ENCODE measurements at regions not wholly inside any gene's neighbourhood (a gene's known extent, or its start where the extent isn't known, plus 50 kb on each side); places are given as distances from the start of the nearest gene placed in this dataset.
"Not testable (repeated sequence)": the region's sequence is repeated elsewhere in the genome, so short reads cannot be mapped to it uniquely, and the experiment has no call there.

DNA sequence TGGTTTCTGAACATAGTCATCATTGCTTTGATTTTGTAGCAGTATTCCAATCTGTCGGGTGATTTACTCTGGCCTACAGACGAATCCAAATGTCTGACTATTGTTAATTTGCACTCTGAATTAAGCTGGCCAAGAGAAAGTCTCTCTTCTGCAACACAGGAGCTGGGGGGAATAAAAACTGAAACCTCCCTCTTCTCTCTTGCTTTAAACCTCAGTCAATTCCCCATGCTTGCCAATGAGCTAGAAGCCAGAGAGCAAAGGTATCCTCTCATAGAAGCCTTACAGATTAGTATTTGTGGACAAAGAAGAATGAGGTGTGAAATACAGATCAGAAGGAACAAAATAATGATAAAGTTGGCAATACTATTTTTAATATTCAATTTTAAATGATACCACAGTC, 353.9 kb upstream of the CDH10 start:
- TF ChIP-seq, protein P1, sequence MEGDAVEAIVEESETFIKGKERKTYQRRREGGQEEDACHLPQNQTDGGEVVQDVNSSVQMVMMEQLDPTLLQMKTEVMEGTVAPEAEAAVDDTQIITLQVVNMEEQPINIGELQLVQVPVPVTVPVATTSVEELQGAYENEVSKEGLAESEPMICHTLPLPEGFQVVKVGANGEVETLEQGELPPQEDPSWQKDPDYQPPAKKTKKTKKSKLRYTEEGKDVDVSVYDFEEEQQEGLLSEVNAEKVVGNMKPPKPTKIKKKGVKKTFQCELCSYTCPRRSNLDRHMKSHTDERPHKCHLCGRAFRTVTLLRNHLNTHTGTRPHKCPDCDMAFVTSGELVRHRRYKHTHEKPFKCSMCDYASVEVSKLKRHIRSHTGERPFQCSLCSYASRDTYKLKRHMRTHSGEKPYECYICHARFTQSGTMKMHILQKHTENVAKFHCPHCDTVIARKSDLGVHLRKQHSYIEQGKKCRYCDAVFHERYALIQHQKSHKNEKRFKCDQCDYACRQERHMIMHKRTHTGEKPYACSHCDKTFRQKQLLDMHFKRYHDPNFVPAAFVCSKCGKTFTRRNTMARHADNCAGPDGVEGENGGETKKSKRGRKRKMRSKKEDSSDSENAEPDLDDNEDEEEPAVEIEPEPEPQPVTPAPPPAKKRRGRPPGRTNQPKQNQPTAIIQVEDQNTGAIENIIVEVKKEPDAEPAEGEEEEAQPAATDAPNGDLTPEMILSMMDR (IDR thresholded peaks at IDR 0.05; ENCODE audit: insufficient read depth, low read depth, low read length, missing control alignments) = no peak
- DNase-seq (ENCODE audit: low read depth) = no peak
- H3K4me3 ChIP-seq (ENCODE audit: low read depth, low read length) = no peak overlapping the region

DNA sequence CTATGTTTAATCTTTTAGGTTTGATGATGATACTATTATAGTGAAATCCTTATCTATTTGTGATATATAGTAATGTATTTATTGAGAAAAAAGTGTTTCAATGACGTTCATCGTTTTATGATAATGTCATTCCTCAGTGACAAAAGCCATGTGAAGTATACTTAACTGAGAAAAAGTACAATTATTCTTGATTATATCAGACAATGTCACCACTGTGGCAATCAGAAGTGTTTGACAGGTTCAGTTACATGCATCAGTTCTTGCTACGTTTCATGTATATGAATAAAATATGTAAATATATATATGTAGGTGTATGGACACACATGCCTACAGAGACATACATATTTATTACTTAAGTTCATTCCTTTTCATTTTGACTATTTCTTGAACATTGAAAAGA, 341.5 kb upstream of the CDH10 start:
- no peak overlapping the region for H3K4me3 ChIP-seq (ENCODE audit: low read depth, low read length)
- no peak for DNase-seq (ENCODE audit: low read depth)
- TF ChIP-seq, protein P1 (IDR thresholded peaks at IDR 0.05; ENCODE audit: insufficient read depth, low read depth, low read length, missing control alignments) = no peak

DNA sequence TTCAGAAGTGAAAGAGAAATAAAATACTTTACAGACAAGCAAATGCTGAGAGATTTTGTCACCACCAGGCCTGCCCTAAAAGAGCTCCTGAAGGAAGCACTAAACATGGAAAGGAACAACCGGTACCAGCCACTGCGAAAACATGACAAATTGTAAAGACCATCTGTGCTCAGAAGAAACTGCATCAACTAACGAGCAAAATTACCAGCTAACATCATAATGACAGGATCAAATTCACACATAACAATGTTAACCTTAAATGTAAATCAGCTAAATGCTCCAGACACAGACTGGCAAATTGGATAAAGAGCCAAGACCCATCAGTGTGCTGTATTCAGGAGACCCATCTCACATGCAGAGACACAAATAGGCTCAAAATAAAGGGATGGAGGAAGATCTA, 333.8 kb upstream of the CDH10 start:
- not testable (repeated sequence) for DNase-seq (ENCODE audit: low read depth); H3K4me3 ChIP-seq (ENCODE audit: low read depth, low read length)

DNA sequence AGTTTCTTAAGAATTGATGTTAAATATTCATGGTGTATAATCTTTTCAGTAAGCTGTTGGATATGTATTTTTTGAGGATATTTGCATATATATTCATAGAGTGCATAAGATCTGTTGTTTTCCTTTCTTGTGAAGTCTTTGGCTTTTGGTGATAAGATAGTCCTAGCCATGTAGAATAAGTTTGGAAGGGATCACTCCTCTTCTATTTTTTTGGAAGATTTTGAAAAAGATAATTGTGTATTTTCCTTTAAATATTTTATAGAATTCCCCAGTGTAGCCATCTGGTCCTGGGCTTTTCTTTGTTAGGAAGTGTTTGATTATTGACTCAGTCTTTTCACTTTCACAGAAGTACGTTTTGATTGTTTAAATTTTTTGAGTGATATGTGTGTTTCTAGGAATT, 318.8 kb upstream of the CDH10 start:
- no peak overlapping the region for H3K4me3 ChIP-seq (ENCODE audit: low read depth, low read length)
- TF ChIP-seq, protein P1 (IDR thresholded peaks at IDR 0.05; ENCODE audit: insufficient read depth, low read depth, low read length, missing control alignments) = no peak
- no peak for DNase-seq (ENCODE audit: low read depth)

DNA sequence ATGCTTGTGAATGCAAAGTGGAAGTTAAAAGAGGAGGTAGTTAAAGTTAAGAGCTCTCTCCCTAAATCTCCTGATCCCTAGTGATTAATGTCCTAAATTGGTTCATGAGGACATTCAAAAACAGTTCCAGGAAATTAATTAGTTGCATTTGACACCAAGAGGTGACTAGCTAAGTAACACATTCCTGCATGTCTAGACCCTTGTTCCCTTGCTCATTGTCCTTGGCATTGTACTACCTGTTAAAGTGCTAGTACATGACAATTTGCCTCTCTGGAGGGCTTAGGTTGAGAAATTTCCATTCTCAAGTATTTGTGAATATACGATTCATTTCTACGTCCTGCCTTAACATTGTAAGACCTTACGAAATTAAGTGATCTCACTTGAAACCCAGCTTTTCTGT, 278.6 kb upstream of the CDH10 start:
- no peak for DNase-seq (ENCODE audit: low read depth)
- no peak overlapping the region for H3K4me3 ChIP-seq (ENCODE audit: low read depth, low read length)
- TF ChIP-seq, protein P1 (IDR thresholded peaks at IDR 0.05; ENCODE audit: insufficient read depth, low read depth, low read length, missing control alignments) = no peak

DNA sequence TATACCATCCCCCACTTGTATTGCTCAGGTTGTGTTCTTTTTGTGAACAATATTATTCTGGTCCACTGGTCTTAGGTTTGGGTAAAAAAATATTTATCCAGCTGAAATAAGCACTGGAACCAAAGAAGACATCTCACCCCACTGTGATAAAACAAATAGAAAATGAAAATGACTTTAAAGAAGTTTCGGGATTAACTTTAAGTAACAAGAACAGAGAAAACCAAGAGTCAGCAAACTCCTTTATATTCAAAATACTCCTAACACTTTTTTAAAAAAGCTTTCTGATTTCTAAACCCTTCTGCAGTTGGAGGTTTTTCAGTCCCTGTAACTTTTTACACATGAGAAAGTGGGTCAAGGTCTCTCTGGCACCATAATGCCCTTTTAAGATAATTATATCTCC, 273.9 kb upstream of the CDH10 start:
- TF ChIP-seq, protein P1 (IDR thresholded peaks at IDR 0.05; ENCODE audit: insufficient read depth, low read depth, low read length, missing control alignments) = no peak
- H3K4me3 ChIP-seq (ENCODE audit: low read depth, low read length) = no peak overlapping the region
- no peak for DNase-seq (ENCODE audit: low read depth)

DNA sequence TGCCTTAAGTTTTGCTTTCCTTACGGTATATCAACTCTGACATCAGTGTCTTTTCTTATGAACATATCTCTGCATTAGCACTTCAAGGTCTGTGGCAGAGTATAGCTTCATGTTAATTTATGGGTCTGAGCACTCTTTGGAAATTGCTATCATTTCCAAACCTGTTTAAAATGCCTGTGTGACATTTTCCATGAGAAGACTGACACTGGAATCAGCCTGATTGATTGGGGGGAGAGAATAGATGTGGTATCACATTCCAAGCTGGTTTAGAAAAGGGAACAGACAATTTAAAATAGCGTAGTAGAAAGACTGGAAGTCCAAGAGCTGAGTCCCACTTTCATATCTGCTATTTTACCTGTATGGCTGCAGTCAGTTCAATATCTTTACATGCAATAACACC, 272.1 kb upstream of the CDH10 start:
- TF ChIP-seq, protein P1 (IDR thresholded peaks at IDR 0.05; ENCODE audit: insufficient read depth, low read depth, low read length, missing control alignments) = no peak
- H3K4me3 ChIP-seq (ENCODE audit: low read depth, low read length) = no peak overlapping the region
- no peak for DNase-seq (ENCODE audit: low read depth)

DNA sequence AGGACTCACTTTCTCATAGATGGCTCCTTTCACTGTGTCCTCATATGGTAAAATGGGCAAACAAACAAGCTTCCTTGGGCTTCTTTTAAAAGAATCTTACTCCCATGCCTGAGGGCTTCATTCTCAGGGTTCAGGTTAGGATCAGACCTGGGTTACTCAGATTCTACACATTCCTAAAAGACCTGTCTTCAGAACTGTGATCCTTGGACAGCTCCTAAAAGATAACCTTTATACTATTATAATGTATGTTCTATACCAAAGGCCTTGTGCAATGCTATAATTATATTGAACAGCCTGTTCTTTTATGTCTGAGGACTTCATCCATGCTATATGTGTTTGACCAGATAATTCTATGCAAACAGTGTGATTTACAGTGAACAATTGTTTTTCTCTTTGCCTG, 264.4 kb upstream of the CDH10 start:
- no peak for DNase-seq (ENCODE audit: low read depth)
- TF ChIP-seq, protein P1 (IDR thresholded peaks at IDR 0.05; ENCODE audit: insufficient read depth, low read depth, low read length, missing control alignments) = no peak
- H3K4me3 ChIP-seq (ENCODE audit: low read depth, low read length) = no peak overlapping the region
